GM21786 (cell line): ENCODE measurements at regions not wholly inside any gene's neighbourhood (a gene's known extent, or its start where the extent isn't known, plus 50 kb on each side); places are given as distances from the start of the nearest gene placed in this dataset.

Experiments used
- ATAC-seq: cut with Tn5 transposase; IDR thresholded peaks from one replicate; pipeline ENCODE4 v1.9.1; 2021; ENCODE audit not compliant: unreplicated experiment

DNA sequence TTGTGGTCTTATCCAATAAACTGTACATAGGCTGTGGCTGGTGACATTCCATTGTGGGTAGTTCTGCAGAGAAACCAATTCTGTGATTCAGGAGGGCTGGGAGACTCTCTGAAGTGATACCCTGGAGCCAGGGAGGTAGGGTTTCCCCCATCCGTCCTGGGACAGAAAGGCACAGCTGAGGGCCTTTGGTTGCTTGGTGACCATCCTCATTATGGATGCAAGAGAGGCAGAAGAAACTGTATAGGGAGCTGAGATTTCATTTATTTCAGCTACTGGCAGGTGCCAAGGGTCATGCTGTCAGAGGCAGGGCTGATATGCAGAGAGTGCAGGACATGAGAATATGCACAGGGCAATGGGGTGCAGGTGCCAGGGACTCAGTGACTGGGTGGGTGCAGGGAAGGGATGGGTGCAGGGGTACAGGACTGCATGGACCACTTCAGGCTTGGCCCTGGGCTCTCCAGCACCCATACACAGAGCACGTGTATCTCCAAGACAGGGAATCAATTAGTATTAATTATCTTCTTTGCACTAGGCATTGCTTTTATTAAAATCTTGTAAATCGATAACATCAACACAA, 236.5 kb downstream of the ICE1 start:
- ATAC-seq, result no peak

DNA sequence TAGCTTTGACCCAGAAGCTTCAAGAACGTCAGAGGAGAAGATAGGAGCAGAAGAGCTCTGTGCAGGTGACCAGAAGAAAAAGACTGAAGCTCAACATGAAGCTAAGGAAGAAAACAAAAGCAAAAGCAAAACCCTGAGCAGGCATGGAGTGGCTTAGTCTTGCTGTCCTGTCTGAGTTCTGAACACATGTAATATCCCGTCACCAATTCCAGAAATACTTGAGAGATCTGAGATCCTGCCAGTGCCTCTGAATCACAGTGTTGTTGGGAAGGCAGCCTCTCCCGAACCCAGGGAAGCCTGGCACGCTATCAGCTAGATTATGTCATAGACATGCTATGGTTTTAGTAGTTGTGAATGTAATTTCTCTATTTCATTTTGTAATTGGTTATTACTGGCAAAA, 235.7 kb downstream of the ICE1 start:
- no peak for ATAC-seq

DNA sequence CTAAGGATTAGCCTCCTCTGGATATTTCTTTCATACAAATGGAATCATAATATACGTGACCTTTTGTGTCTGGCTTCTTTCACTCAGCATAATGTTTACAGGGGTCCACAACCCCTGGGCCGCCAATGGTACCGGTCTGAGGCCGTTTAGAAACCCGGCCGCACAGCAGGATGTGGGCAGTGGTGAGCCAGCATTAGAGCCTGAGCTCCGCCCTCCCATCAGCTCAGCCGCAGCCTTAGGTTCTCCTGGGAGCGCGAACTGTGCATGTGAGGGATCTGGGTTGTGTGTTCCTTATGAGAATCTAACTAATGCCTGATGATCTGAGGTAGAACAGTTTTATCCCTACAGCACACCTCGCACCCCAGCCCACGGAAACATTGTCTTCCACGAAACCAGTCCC, 229.7 kb downstream of the ICE1 start:
- ATAC-seq, result no peak

DNA sequence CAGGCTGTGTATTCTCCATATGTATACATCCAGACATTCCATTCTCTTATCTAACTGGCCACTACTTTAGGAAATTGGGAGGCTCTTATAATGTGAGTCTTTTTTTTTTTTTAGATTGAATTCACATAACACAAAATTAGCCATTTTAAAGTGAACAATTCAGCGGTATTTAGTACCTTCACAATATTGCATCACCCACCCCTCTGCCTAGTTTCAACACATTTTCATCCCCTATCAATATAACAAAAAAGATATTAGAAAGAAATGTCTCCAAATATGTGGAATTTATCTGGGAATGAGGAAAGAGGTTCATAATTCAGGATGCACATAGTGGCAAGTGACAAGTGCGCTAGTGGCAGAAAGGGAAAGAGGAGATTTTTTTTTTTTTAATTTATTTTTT, 228.5 kb downstream of the ICE1 start:
- no peak for ATAC-seq

DNA sequence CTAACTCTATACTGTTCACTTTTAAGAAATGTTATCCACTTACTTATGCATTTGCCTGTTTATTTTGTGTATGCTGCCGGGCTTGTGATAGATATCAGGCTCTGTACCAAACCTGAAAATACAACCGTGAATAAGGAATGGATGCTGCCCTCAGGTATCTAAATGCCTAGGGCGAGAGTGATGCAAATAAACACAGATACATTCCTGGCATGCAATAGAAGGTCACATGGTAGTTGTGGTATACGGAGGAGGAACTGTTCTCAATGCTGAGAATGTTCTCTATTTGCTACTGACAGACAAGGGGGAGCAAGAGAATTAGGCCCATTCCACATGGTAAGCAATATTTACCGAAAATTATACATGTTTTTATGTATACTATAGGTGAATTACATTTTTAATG, 227.8 kb downstream of the ICE1 start:
- no peak for ATAC-seq

DNA sequence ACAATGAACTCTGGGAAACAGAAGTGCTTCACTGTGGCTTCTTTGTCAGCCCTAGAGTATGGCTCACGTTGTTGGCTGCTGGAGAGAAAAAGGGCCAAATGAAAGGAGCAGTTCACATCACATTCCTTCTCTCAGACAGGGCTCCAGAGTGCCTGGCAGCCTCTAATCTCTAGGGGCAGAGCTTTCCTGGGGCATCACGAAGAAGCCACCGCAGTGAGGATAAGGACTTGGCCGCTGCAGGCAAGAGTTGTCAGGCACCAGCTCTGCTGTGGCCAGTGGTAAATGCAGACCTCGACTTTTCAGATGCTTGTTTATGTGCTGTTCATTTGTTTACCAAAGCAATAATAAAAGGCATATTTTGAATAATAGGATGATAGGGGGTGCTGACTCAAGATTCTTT, 227.2 kb downstream of the ICE1 start:
- no peak for ATAC-seq

DNA sequence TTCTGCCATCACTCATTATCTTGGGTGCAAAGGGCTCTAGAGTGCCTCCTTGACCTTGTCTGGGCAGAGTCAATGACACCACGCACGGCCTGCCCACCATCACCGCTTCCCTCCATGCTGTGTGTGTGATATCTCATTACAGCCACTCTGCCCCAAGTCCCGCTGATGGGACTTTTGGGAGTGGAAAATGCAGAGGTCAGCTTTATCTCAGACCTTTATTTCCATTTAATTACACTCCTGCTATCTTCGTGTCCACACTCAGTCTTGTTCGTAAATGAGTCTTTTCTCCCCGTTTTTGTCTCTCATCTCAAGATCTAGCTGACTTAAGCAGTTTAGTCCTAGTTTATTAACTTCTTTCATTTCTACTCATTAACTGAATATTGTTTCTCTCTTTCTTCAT, 226.2 kb downstream of the ICE1 start:
- ATAC-seq, result no peak

DNA sequence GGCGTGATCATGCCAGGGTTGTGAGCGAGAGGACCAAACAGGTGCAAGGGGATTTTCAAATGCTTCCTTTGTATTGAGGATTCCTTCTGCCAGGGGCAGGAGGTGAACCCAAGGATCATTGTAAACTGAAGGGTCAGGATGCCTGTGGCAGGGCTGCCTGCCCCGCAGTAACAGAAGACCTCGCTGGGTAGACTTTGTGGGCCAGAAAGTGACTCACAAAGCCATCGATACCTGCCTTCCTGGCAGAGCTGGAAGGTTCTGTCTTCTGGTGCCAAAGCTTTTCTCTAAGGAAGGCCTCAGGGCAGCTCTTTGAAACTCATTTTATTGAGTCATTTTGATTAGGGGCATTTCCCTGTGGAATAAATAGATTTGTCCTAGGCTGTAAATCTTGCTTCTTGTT, 223.4 kb downstream of the ICE1 start:
- ATAC-seq, result no peak

DNA sequence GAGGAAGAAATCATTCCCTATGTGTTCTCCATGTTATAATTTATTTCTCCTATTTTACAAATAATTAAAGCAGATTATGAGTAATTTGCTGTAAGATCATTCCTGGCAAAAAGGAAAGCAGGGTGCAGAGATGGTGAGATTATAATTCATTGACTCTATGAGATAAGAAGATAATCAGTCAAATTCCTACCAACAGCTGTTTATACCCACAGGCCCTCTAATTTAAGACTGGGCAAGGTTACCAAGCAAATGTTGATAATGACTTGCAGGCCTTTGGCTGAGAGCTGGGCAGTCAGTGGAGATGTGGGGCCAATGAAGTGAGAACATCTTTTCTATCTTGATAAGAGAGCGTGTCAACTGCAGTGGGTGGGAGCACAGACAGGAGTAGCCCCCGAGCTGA, 222.7 kb downstream of the ICE1 start:
- no peak for ATAC-seq

DNA sequence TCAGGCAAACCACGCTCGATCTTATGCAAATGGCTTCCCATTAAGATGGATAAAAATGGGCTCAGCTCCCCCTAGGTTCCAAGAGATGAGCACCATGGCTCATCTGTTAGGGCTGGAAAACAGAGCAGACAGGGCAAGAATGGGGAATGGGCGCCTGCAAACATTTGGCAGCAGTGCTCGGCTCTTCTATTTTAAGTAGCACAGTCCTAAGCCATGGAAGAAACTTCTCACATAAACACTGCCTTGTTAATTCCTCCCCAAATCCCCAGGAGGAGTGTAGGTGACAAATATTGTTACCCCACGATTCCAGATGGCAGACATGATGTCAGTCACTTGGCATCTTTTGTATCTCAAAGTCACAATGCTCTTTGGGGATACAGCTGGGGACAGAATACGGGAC, 221.8 kb downstream of the ICE1 start:
- ATAC-seq, result no peak

DNA sequence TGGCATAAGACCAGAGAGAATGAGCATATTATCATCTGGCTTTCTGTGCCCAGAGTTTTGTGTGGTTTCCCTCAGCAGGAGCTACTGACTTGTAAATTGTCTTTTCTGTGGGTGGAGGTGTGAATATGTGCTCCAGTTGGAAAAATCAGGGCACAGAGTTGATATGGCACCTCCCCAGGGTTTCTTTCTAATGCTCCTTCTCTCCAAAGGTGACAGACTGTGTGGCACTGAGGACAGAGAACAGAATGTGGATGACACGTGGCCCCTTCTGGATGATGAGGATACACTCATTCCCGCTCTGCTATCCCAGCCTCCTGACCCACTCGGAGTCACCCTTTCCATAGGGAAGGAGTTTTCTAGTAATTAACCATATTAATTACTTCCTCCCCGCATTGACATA, 221.0 kb downstream of the ICE1 start:
- ATAC-seq, result no peak

DNA sequence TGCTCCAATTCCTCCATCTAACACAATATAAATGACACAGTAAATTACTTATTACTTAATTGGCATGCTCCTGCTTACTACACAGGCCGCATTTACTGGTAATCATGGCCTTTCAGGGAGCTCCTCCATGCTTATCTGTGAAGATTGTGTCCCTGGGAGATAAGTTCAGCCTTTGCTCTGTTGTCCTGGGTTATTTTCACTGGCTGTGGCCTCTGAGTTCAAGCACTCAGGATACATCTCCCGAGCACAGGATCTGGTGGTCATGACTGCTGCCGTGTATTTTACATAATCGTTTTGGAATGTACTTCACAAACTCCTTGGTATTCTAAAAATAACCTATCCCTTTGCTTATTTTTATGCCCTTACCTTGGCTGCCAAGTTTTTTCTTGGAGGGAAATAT, 215.7 kb downstream of the ICE1 start:
- no peak for ATAC-seq

DNA sequence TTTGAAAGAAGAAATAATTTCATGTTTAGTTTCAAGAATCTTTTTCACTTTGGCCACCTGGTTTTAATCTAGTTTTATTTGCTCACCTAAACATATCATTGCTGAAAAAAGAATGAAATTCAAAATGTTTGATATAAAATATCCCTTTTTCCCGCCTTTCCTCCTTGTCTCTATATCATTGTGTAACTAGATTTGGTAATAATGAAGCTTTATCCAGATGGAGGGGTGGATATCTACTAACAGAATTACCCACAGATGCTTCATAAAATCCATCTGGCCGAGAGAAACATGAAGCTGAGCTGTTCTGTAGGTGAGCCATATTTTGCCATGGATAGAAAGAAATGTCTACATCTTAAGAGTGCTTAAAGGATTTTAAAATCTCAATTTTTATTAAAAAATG, 214.7 kb downstream of the ICE1 start:
- no peak for ATAC-seq

DNA sequence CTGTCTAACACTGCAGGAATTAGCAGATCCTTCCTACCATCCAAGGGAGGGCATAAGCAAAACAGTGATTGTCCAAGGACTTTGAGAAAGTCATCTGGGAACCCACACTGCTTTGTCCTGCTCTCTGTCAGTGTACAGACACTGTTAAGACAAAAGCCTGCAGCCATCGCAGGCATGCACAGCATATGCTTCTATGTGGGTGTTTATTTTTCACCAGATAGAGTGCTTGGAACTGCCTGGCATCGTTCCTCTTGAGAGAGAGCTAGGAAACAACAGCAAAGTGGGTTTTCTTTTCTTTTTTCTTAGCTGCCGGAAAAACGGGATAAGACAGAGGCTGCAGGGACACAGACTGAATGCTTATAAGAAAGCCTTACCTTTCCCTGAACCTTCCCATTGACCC, 212.3 kb downstream of the ICE1 start:
- no peak for ATAC-seq

DNA sequence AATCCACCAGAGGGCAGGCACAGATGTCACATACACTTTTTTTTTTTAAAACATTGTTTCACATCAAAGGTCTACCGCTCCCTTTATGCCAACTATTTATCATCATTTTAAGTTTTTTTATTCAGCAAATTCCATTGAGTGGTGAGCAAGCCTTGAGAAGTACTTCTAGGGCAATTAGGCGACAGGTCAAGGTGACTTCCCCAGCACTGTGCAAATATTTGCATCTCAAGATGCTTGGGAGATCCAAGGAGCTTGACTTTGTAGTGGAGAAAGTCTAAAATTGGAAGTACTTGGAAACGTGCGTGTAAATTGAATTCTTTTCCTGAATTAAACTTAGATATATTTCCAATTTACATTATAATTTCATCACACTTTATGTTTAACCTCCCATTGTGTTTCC, 211.1 kb downstream of the ICE1 start:
- ATAC-seq, result no peak

DNA sequence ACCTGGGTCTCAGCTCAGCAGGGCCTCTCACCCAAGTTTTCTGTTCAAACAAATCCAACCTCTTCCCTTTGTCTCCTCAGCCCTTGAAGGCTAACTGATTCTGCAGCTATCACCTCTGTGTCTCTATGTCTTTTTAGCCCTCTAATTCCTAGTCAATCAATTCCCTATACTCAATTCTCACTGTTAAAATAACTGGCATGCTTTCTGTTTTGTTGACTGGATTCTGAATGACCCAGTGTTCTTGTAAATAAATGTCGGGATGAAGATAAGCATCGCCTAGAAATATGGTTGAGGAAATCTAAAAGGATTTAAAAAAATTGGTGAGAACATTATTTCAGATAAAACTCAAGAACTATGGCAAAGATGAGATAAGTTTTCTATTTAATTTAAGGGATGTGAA, 210.2 kb downstream of the ICE1 start:
- ATAC-seq, result no peak

DNA sequence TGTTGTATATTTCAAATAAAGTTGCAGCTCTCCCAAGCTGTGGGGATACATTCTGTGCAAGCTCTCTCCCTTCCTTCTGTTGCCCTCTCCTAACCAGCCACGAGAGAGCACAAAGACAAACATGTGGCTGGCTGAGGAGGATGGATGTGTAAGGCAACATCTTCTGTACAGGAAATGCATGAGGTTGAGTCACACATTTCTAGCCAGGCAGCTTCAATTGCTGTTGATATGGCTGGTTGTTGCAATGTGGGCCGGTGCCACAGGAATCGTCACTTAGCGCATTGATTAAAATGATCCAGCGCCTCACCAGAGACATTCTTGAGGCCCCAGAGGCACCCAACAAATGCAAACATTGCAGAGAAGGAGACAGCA, 207.1 kb downstream of the ICE1 start:
- no peak for ATAC-seq

DNA sequence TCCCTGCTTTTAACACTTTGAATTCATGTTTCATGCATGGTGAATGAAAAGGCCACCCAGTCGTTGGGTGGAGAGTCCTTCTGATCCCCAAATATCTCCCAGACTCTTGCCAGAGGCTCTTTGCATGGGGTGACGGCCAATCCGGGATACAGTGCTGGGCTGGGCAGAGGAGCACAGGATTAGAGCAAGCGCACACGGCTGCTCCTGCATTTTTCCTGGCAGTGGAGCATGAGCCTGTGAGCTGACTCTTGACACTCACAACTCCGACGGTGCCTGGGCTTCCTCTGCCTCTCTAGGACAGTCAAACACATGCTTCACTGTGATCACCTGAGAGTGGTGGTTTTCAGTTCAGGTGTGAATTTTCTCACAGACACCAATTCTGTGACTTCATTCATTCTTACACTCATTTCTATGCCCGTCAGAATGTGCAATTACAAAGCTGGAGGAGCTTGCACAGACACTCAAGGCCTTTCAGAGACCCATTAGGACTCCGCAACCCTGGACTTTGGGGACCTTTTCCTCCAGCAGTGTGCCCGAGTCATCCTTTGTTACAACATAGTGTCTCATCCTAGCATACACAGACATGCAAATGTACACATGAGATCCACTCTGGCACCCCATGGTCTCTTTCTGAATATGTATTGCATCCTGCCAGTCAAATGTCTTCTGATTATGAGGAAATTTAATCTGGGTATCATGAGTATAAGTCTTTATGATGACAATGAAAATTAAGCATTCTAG, 206.6 kb downstream of the ICE1 start:
- no peak for ATAC-seq

DNA sequence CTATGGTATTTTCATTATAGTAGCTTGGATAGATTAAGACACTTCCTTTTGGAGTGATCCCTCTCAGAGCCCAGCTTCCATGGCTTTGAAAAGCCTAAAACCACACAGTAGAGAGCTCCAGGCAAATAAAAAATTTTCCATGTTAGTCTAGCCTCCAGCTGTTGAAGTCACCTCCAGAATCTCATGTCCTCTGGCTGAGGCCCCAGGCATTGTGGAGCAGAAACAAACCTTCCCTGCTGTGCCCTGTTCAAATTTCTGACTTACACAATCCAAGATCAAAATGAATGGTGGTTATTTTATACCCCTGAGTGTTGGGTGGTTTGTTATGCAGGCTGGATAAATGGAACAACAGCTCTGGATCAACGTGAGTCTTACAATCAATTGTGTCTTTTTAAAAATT, 203.9 kb downstream of the ICE1 start:
- no peak for ATAC-seq

DNA sequence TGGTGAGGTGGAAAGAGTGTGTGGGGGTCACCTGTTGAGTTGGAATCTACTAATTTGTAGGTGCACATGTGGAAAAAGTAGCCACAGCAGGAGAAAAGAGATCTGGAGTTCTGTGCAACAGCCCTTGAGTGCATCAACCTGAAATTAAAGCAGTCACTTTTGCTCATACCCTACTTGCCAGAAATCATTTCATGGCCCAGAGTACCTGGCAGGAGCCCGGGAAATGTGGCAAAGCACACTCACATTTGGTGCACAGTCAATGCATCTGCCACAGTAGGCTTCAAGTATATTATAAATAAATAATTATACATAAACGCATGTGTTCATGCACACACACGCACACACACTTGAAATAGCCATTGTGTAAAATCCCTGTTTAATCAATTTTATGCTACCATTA, 203.0 kb downstream of the ICE1 start:
- no peak for ATAC-seq

DNA sequence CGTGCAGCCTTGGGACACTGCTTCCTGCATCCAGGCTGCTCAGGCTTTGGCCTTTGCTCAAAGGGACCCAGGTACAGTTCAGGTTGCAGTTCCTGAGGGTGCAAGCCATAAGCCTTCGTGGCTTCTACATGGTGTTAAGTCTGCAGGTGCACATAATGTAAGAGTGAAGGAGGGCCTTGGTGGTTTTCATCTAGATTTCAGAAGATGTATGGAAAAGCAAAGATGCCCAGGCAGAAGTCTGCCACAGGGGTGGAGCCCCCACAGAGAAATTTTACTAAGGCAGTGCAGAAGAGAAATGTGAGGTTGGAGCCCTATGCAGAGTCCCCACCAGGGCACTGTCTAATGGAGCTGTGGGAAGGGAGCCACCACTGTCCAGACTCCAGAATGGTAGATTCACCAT, 200.9 kb downstream of the ICE1 start:
- ATAC-seq, result no peak

DNA sequence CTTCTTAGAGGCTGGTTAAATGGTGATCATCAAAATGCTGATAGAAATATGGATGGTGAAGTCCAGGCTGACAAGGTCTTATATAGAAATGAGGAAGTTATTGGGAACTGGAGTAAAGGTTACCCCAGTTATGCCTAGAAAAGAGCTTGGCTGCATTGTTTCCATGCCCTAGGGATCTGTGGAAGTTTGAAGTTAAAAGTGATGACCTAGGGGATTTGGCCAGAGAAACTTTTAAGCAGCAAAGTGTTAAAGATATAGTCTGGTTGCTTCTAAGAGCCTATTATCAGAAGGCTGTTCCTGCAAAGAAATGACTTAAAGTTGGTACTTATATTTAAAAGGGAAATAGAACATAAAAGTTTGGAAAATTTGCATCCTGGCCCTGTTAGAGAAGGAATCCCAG, 200.3 kb downstream of the ICE1 start:
- ATAC-seq, result no peak

DNA sequence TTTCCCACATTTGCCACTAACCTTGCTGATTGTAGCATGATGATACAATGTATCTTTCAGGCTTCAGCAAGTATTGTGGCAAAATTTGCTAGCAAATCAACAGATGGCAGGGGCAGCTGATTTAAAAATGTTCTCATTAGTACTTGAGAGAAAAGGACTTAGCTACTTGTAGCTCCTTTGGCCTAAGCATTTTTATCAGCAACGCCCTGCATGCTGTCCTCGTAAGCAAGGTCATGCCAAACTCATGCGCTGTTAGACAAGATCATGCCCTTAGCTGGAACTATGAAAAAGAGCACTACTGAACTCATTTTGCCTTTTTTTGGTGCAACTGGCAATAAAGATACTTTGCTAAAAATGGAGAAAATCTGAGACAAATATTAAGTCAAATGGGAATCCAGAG, 197.1 kb downstream of the ICE1 start:
- no peak for ATAC-seq
